Keratinocyte (primary cell): ENCODE measurements at regions not wholly inside any gene's neighbourhood (a gene's known extent, or its start where the extent isn't known, plus 50 kb on each side); places are given as distances from the start of the nearest gene placed in this dataset.

ENCODE experiments used
- DNase-seq: peaks from one replicate; pipeline ENCODE4 v3.0.0-alpha.2; 2011; ENCODE audit warnings: low read depth, missing footprints, low spot score
- FAIRE-seq: peaks from 2 replicates; lab custom pipeline; 2011; peaks lifted over from hg19 to GRCh38; lab: Jason Lieb, UNC
- H2AFZ ChIP-seq: 2 replicates; pipeline ENCODE4 v1.6.0; 2012; ENCODE audit warnings: low read length, control low read depth, inconsistent platforms; ENCODE audit not compliant: control insufficient read depth
- H3K27ac ChIP-seq: 2 replicates; pipeline ENCODE4 v1.5.1; 2011; ENCODE audit warnings: low read length; ENCODE audit not compliant: control insufficient read depth, insufficient read depth
- H3K27me3 ChIP-seq: 3 replicates; pipeline ENCODE4 v1.6.0; 2011; ENCODE audit warnings: low read length; ENCODE audit not compliant: control insufficient read depth, insufficient read depth; ENCODE audit errors: extremely low read depth
- H3K36me3 ChIP-seq, 2 experiments: 2 replicates in 1 of 2; 3 replicates in 1 of 2; pipeline ENCODE4 v1.5.1; 2011; ENCODE audit warnings: low read length in 2 of 2, mild to moderate bottlenecking in 1 of 2; ENCODE audit not compliant: control insufficient read depth in 2 of 2, insufficient read depth in 2 of 2; ENCODE audit errors: extremely low read depth in 1 of 2
- H3K4me1 ChIP-seq: 3 replicates; pipeline ENCODE4 v1.5.1; 2011; ENCODE audit warnings: low read length; ENCODE audit not compliant: control insufficient read depth, insufficient read depth; ENCODE audit errors: extremely low read depth
- H3K4me2 ChIP-seq: 3 replicates; pipeline ENCODE4 v1.6.0; 2011; ENCODE audit warnings: low read depth, low read length; ENCODE audit not compliant: control insufficient read depth, insufficient read depth; ENCODE audit errors: extremely low read depth
- H3K4me3 ChIP-seq, 3 experiments: fragments of 200-600 bp in 1 of 3; sonication (generic) in 1 of 3; 2 replicates in 2 of 3; 3 replicates in 1 of 3; pipeline ENCODE4 v1.5.1; 2011 to 2016; ENCODE audit warnings: low read length in 3 of 3, mild to moderate bottlenecking in 3 of 3, control low read depth in 2 of 3, inconsistent platforms in 1 of 3, low read depth in 1 of 3, mixed read lengths in 1 of 3, mixed run types in 1 of 3, moderate library complexity in 1 of 3; ENCODE audit not compliant: control insufficient read depth in 2 of 3, insufficient read depth in 2 of 3; ENCODE audit errors: extremely low read depth in 1 of 3
- H3K79me2 ChIP-seq: 2 replicates; pipeline ENCODE4 v1.6.0; 2012; ENCODE audit warnings: low read length; ENCODE audit not compliant: control insufficient read depth, insufficient read depth
- H3K9ac ChIP-seq: 3 replicates; pipeline ENCODE4 v1.6.0; 2011; ENCODE audit warnings: low read length; ENCODE audit not compliant: control insufficient read depth, insufficient read depth; ENCODE audit errors: extremely low read depth
- H3K9me1 ChIP-seq: 3 replicates; pipeline ENCODE4 v1.6.0; 2011; ENCODE audit warnings: low read length; ENCODE audit not compliant: control insufficient read depth, insufficient read depth; ENCODE audit errors: extremely low read depth
- H3K9me3 ChIP-seq: 2 replicates; pipeline ENCODE4 v1.5.1; 2012; ENCODE audit warnings: low read depth, low read length; ENCODE audit not compliant: control insufficient read depth
- H4K20me1 ChIP-seq: 3 replicates; pipeline ENCODE4 v1.6.0; 2011; ENCODE audit warnings: low read length; ENCODE audit not compliant: control insufficient read depth, insufficient read depth; ENCODE audit errors: extremely low read depth
- CTCF ChIP-seq, 3 experiments: IDR thresholded peaks in 1 of 3; conservative IDR thresholded peaks in 1 of 3; optimal IDR thresholded peaks in 1 of 3; 2 replicates in 2 of 3; 3 replicates in 1 of 3; pipeline versions ENCODE3 to v1.5.1; 2011; ENCODE audit warnings: low read length in 3 of 3, mild to moderate bottlenecking in 3 of 3, moderate library complexity in 2 of 3, control low read depth in 1 of 3, inconsistent platforms in 1 of 3; ENCODE audit not compliant: insufficient read depth in 2 of 3; ENCODE audit errors: extremely low read depth in 1 of 3
- EZH2 ChIP-seq: IDR thresholded peaks from one replicate; pipeline ENCODE4 v1.6.1; 2012; ENCODE audit warnings: inconsistent platforms, mild to moderate bottlenecking, low read length, moderate library complexity
- dilution Hi-C: fragments of 300-500 bp; cut with MboI; formaldehyde crosslinking; loops from one replicate; pipeline ENCODE4 v1.7.0; 2020; ENCODE audit warnings: low sequenced_read_pairs; ENCODE audit not compliant: extremely low pct_ligation_motif_present

GRCh38 chr13:34004676-34005075 lies 186.7 kb downstream of the RFC3 start:
- no peak overlapping the region for H2AFZ ChIP-seq
- H3K27ac ChIP-seq, result no peak overlapping the region
- H3K27me3 ChIP-seq, result no peaks in the 10 kb centered on the region
- FAIRE-seq (no peak), DNase-seq (no peak)
- no peak overlapping the region for H3K4me2 ChIP-seq
- dilution Hi-C loops, result no loop called here
- no peaks in the 10 kb centered on the region for H3K4me1 ChIP-seq
- no peaks in the 10 kb centered on the region for H3K79me2 ChIP-seq
- no peak overlapping the region for H3K4me3 ChIP-seq
- TF ChIP-seq CTCF (optimal IDR thresholded peaks at IDR 0.05 in 1 of 3, IDR thresholded peaks at IDR 0.05 in 1 of 3, conservative IDR thresholded peaks at IDR 0.05 in 1 of 3; ENCODE audit: extremely low read depth in 1 of 3, insufficient read depth in 2 of 3, low read length in 3 of 3) (no peak), EZH2 (no peak)
- H4K20me1 ChIP-seq, result no peaks in the 10 kb centered on the region
- no peak overlapping the region for H3K9ac ChIP-seq
- H3K36me3 ChIP-seq, result no peaks in the 10 kb centered on the region
- no peaks in the 10 kb centered on the region for H3K9me3 ChIP-seq
- H3K9me1 ChIP-seq, result no peaks in the 10 kb centered on the region

GRCh38 chr13:34006011-34006410 lies 188.1 kb downstream of the RFC3 start:
- TF ChIP-seq EZH2, result no peak
- TF ChIP-seq CTCF (optimal IDR thresholded peaks at IDR 0.05 in 1 of 3, IDR thresholded peaks at IDR 0.05 in 1 of 3, conservative IDR thresholded peaks at IDR 0.05 in 1 of 3; ENCODE audit: extremely low read depth in 1 of 3, insufficient read depth in 2 of 3, low read length in 3 of 3), result no peak
- Histone ChIP-seq H3K4me1 (no peaks in the 10 kb centered on the region), H3K36me3 (no peaks in the 10 kb centered on the region), H3K9me3 (no peaks in the 10 kb centered on the region), H3K27me3 (no peaks in the 10 kb centered on the region), H3K79me2 (no peaks in the 10 kb centered on the region), H3K4me2 (no peak overlapping the region), H3K9ac (no peak overlapping the region), H4K20me1 (no peaks in the 10 kb centered on the region), H3K27ac (no peak overlapping the region), H3K4me3 (no peak overlapping the region), H3K9me1 (no peaks in the 10 kb centered on the region), H2AFZ (no peak overlapping the region)
- FAIRE-seq (no peak), DNase-seq (no peak)
- dilution Hi-C loops, result no loop called here
